Panc1 (cell line): ENCODE measurements at regions not wholly inside any gene's neighbourhood (a gene's known extent, or its start where the extent isn't known, plus 50 kb on each side); places are given as distances from the start of the nearest gene placed in this dataset.
"Not testable (repeated sequence)": the region's sequence is repeated elsewhere in the genome, so short reads cannot be mapped to it uniquely, and the experiment has no call there.

Experiments
- CTCF ChIP-seq: fragments of 450-650 bp; IDR thresholded peaks from 2 replicates; pipeline ENCODE4 v1.5.1; 2017; ENCODE audit warnings: mild to moderate bottlenecking
- POLR2AphosphoS5 ChIP-seq: IDR thresholded peaks from 2 replicates; pipeline ENCODE4 v1.6.1; 2012; ENCODE audit warnings: mild to moderate bottlenecking, low read depth, low read length, moderate library complexity

- not testable (repeated sequence) for TF ChIP-seq CTCF, POLR2AphosphoS5
These were observed 57.6 kb upstream of the BHLHE40 start for GRCh38 chr3:4921589-4921988.
